ENCODE measurements at regions not wholly inside any gene's neighbourhood (a gene's known extent, or its start where the extent isn't known, plus 50 kb on each side); places are given as distances from the start of the nearest gene placed in this dataset.

DNA sequence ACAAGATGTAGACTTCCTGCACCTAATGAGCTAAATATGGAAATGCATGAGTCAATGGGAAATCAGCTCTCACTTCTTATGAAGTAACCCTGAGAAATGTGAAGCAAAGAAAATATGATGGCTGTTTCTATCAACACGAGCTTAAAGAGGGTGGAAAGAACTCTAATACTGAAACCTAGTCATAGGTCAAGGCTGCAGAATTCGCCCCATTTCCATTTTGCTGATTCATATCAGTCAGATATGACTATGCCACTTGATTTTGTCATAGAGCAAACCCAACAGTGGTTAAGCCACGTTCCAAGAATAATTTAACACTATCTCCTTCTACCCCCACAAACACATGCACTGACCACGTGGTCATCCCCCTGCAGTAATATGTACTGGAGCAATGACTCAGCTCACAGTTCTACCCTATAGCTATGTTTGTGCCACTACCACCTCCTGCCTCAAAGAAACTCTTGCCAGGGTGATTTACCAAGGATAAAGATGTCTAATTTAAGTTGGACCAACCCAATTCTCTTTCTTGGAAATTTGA, 157.5 kb downstream of the TMTC3 start (continued):
- TF ChIP-seq, protein P1, sequence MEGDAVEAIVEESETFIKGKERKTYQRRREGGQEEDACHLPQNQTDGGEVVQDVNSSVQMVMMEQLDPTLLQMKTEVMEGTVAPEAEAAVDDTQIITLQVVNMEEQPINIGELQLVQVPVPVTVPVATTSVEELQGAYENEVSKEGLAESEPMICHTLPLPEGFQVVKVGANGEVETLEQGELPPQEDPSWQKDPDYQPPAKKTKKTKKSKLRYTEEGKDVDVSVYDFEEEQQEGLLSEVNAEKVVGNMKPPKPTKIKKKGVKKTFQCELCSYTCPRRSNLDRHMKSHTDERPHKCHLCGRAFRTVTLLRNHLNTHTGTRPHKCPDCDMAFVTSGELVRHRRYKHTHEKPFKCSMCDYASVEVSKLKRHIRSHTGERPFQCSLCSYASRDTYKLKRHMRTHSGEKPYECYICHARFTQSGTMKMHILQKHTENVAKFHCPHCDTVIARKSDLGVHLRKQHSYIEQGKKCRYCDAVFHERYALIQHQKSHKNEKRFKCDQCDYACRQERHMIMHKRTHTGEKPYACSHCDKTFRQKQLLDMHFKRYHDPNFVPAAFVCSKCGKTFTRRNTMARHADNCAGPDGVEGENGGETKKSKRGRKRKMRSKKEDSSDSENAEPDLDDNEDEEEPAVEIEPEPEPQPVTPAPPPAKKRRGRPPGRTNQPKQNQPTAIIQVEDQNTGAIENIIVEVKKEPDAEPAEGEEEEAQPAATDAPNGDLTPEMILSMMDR (IDR thresholded peaks at IDR 0.05; ENCODE audit: low read depth, low read length, missing input control): no peak

DNA sequence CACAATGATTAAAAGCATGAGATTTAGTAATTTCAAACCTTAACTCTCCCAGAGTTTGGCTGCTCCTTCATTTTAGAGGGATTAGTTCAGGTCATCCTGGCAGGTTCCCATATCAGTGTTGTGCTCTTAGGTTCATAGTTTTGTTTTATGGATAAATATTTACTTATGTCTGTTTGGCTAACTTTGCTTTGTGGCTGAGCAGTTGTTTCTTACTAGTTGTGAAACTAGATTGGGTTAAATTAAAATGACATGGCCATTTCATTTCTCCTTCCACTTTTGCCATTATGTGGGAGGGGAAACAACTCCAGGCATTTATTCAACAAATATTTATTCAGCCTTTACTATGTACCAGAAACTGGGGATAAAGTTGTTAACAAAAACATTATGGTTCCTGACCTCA, 158.8 kb downstream of the TMTC3 start:
- TF ChIP-seq HNF4A (conservative IDR thresholded peaks at IDR 0.05) (peak; percentile 73 to 78), FOXA2 (IDR thresholded peaks at IDR 0.05) (no peak), YY1 (IDR thresholded peaks at IDR 0.05) (peak; percentile 82), SP1 (IDR thresholded peaks at IDR 0.05) (peak; percentile 63), EGR1 (IDR thresholded peaks at IDR 0.05; ENCODE audit: low read depth in 2 of 2) (peak in 1 of 2 donors; percentile 8), GABPA (IDR thresholded peaks at IDR 0.05 in 1 of 2, conservative IDR thresholded peaks at IDR 0.05 in 1 of 2) (no peak), RAD21 (IDR thresholded peaks at IDR 0.05) (peak in 1 of 2 donors; percentile 28), RXRA (IDR thresholded peaks at IDR 0.05) (peak; percentile 89 to 90), HNF4G (IDR thresholded peaks at IDR 0.05) (peak; percentile 26), FOXA1 (IDR thresholded peaks at IDR 0.05) (no peak), ZBTB33 (IDR thresholded peaks at IDR 0.05) (peak; percentile 36), JUND (IDR thresholded peaks at IDR 0.05) (peak; percentile 27 to 56), NR2F2 (IDR thresholded peaks at IDR 0.05) (no peak), TAF1 (conservative IDR thresholded peaks at IDR 0.05) (no peak)
- TF ChIP-seq, protein P2, sequence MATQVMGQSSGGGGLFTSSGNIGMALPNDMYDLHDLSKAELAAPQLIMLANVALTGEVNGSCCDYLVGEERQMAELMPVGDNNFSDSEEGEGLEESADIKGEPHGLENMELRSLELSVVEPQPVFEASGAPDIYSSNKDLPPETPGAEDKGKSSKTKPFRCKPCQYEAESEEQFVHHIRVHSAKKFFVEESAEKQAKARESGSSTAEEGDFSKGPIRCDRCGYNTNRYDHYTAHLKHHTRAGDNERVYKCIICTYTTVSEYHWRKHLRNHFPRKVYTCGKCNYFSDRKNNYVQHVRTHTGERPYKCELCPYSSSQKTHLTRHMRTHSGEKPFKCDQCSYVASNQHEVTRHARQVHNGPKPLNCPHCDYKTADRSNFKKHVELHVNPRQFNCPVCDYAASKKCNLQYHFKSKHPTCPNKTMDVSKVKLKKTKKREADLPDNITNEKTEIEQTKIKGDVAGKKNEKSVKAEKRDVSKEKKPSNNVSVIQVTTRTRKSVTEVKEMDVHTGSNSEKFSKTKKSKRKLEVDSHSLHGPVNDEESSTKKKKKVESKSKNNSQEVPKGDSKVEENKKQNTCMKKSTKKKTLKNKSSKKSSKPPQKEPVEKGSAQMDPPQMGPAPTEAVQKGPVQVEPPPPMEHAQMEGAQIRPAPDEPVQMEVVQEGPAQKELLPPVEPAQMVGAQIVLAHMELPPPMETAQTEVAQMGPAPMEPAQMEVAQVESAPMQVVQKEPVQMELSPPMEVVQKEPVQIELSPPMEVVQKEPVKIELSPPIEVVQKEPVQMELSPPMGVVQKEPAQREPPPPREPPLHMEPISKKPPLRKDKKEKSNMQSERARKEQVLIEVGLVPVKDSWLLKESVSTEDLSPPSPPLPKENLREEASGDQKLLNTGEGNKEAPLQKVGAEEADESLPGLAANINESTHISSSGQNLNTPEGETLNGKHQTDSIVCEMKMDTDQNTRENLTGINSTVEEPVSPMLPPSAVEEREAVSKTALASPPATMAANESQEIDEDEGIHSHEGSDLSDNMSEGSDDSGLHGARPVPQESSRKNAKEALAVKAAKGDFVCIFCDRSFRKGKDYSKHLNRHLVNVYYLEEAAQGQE (IDR thresholded peaks at IDR 0.05): peak; percentile 29
- TF ChIP-seq, protein P3, sequence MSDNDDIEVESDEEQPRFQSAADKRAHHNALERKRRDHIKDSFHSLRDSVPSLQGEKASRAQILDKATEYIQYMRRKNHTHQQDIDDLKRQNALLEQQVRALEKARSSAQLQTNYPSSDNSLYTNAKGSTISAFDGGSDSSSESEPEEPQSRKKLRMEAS (IDR thresholded peaks at IDR 0.05): peak; percentile 44
- TF ChIP-seq, protein P4, sequence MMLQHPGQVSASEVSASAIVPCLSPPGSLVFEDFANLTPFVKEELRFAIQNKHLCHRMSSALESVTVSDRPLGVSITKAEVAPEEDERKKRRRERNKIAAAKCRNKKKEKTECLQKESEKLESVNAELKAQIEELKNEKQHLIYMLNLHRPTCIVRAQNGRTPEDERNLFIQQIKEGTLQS (IDR thresholded peaks at IDR 0.05): no peak
- TF ChIP-seq, protein P1 (IDR thresholded peaks at IDR 0.05; ENCODE audit: low read depth, low read length, missing input control): no peak
- no peak overlapping the region for H3K27ac ChIP-seq (ENCODE audit: low read depth in 1 of 2, low read length in 2 of 2)
- H3K36me3 ChIP-seq (ENCODE audit: control insufficient read depth in 4 of 4, insufficient read depth in 3 of 4, low read depth in 1 of 4, low read length in 3 of 4): no peaks in the 10 kb centered on the region
- H3K27me3 ChIP-seq (ENCODE audit: control insufficient read depth in 4 of 4, insufficient read depth in 4 of 4, low read length in 3 of 4): no peaks in the 10 kb centered on the region
- H3K9me3 ChIP-seq (ENCODE audit: control insufficient read depth in 4 of 4, low read length in 3 of 4): no peaks in the 10 kb centered on the region
- no peak overlapping the region for H3K4me3 ChIP-seq (ENCODE audit: low read depth in 1 of 3, low read length in 3 of 3)
- no peak for DNase-seq (ENCODE audit: low spot score)
- peaks cover 0 to 39% (median 27%) of the 10 kb centered on the region in 4 donors for H3K4me1 ChIP-seq (ENCODE audit: control insufficient read depth in 4 of 4, insufficient read depth in 4 of 4, low read length in 3 of 4)
- no peak overlapping the region for H3K9ac ChIP-seq (ENCODE audit: low read depth in 1 of 2, low read length in 2 of 2)

Measured in liver (tissue), 7 donors.